ENCODE measurements at regions not wholly inside any gene's neighbourhood (a gene's known extent, or its start where the extent isn't known, plus 50 kb on each side); places are given as distances from the start of the nearest gene placed in this dataset.

DNA sequence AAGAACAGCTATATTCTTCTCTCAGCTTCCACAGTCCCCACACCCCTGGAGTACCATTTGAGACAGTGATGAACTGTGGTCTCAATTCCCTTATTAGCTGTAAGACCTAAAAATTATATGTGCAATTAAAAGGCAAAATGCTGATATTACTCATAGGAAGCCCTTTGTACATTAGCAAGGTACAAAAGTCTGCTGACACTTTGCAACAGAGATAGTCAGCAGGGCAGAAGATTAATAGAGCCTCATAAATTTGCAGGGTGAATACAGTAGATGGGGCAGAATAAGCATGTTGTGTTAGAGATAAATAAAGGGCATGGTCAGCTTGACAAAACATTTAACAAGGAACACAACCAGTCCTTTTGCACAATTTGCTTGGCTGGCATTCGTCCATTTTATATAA is 210.0 kb upstream of the OBI1 start:
- TF ChIP-seq, protein P1, sequence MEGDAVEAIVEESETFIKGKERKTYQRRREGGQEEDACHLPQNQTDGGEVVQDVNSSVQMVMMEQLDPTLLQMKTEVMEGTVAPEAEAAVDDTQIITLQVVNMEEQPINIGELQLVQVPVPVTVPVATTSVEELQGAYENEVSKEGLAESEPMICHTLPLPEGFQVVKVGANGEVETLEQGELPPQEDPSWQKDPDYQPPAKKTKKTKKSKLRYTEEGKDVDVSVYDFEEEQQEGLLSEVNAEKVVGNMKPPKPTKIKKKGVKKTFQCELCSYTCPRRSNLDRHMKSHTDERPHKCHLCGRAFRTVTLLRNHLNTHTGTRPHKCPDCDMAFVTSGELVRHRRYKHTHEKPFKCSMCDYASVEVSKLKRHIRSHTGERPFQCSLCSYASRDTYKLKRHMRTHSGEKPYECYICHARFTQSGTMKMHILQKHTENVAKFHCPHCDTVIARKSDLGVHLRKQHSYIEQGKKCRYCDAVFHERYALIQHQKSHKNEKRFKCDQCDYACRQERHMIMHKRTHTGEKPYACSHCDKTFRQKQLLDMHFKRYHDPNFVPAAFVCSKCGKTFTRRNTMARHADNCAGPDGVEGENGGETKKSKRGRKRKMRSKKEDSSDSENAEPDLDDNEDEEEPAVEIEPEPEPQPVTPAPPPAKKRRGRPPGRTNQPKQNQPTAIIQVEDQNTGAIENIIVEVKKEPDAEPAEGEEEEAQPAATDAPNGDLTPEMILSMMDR (IDR thresholded peaks at IDR 0.05; ENCODE audit: low read depth, low read length, poor library complexity, severe bottlenecking) = no peak
- no peak for TF ChIP-seq EZH2phosphoT487 (IDR thresholded peaks at IDR 0.05; ENCODE audit: borderline replicate concordance, low read length)
